Colonic mucosa (tissue), 4 donors: ENCODE measurements at regions not wholly inside any gene's neighbourhood (a gene's known extent, or its start where the extent isn't known, plus 50 kb on each side); places are given as distances from the start of the nearest gene placed in this dataset.

Experiments used
- DNase-seq: peaks from one replicate; pipeline ENCODE4 v3.0.0-alpha.2; 2020
- H3K27ac ChIP-seq: fragments of 200-600 bp; one replicate; pipeline ENCODE4 v1.8.0; 2021
- H3K27me3 ChIP-seq: fragments of 200-600 bp; one replicate; pipeline ENCODE4 v1.8.0; 2021
- H3K36me3 ChIP-seq: fragments of 200-600 bp; one replicate; pipeline ENCODE4 v1.8.0; 2021
- H3K4me1 ChIP-seq: fragments of 200-600 bp; one replicate; pipeline ENCODE4 v1.8.0; 2021; ENCODE audit warnings: mild to moderate bottlenecking
- H3K4me3 ChIP-seq: fragments of 200-600 bp; one replicate; pipeline ENCODE4 v1.8.0; 2021
- H3K9ac ChIP-seq, 2 donors: one replicate each; pipeline ENCODE4 v1.7.0; 2013; ENCODE audit warnings: control low read depth in 2 of 2, low read depth in 2 of 2, low read length in 2 of 2
- H3K9me3 ChIP-seq: fragments of 200-600 bp; one replicate; pipeline ENCODE4 v1.8.0; 2021
- CTCF ChIP-seq: fragments of 200-600 bp; IDR thresholded peaks from one replicate; pipeline ENCODE4 v1.8.0; 2022; ENCODE audit warnings: antibody characterized with exemption, mild to moderate bottlenecking
- intact Hi-C: fragments of 100-400 bp; cut with DNase I; formaldehyde crosslinking; loops from one replicate; pipeline ENCODE4 v1.14.1; 2022
- donor health status: healthy.
- donor health status: DM: no; HTN: no; CAD: no.
- donor health status: DM: no; HTN: no; CAD: no.

GRCh38 chr4:153146961-153147360 lies 57.3 kb upstream of the TRIM2 start:
- Histone ChIP-seq H3K4me3 (no peak overlapping the region), H3K4me1 (peaks cover 5% of the 10 kb centered on the region), H3K9me3 (no peaks in the 10 kb centered on the region), H3K36me3 (no peaks in the 10 kb centered on the region), H3K27ac (no peak overlapping the region), H3K9ac (no peak overlapping the region), H3K27me3 (no peaks in the 10 kb centered on the region)
- DNase-seq: no peak
- intact Hi-C loops: loop anchor here (10.0 kb wide), 1 partner anchor 288 kb away; no protein-coding TSS in a partner anchor
- TF ChIP-seq CTCF: no peak

GRCh38 chr4:153148791-153149190 lies 55.5 kb upstream of the TRIM2 start:
- no peak for DNase-seq
- H3K4me1 ChIP-seq: no peaks in the 10 kb centered on the region
- no peak for TF ChIP-seq CTCF
- intact Hi-C loops: loop anchor here (10.0 kb wide), 1 partner anchor 286 kb away; no protein-coding TSS in a partner anchor
- no peaks in the 10 kb centered on the region for H3K9me3 ChIP-seq
- no peak overlapping the region for H3K9ac ChIP-seq
- no peaks in the 10 kb centered on the region for H3K27me3 ChIP-seq
- H3K27ac ChIP-seq: no peak overlapping the region
- no peak overlapping the region for H3K4me3 ChIP-seq
- no peaks in the 10 kb centered on the region for H3K36me3 ChIP-seq

GRCh38 chr4:153151535-153152455 lies 52.4 kb upstream of the TRIM2 start:
- peak; percentile 91 for DNase-seq
- no peaks in the 10 kb centered on the region for H3K4me1 ChIP-seq
- peak overlapping the region; percentile 64 for H3K27ac ChIP-seq
- intact Hi-C loops: loop anchor here (10.0 kb wide), 1 partner anchor 53 kb away; the partner anchor contains the start of gene TRIM2
- TF ChIP-seq CTCF: no peak
- H3K4me3 ChIP-seq: peak overlapping the region; percentile 45
- no peaks in the 10 kb centered on the region for H3K36me3 ChIP-seq
- H3K9ac ChIP-seq: peak overlapping the region in 1 of 2 donors; percentile 8
- H3K9me3 ChIP-seq: no peaks in the 10 kb centered on the region
- H3K27me3 ChIP-seq: no peaks in the 10 kb centered on the region

- peak overlapping the region; percentile 64 for H3K27ac ChIP-seq
- peak overlapping the region; percentile 37 to 81 for H3K9ac ChIP-seq
- no peak for TF ChIP-seq CTCF
These were observed 51.5 kb upstream of the TRIM2 start for GRCh38 chr4:153152501-153153338.

GRCh38 chr4:153153339-153153871 lies 50.8 kb upstream of the TRIM2 start:
- peak; percentile 74 for DNase-seq
- Histone ChIP-seq H3K4me1 (no peaks in the 10 kb centered on the region), H3K9me3 (no peaks in the 10 kb centered on the region), H3K9ac (peak overlapping the region; percentile 37 to 81), H3K36me3 (no peaks in the 10 kb centered on the region), H3K27me3 (no peaks in the 10 kb centered on the region), H3K4me3 (peak overlapping the region; percentile 45), H3K27ac (peak overlapping the region; percentile 64)
- intact Hi-C loops: loop anchor here (10.0 kb wide), 1 partner anchor 51 kb away; the partner anchor contains the start of gene TRIM2
- no peak for TF ChIP-seq CTCF

More at GRCh38 chr4:153152501-153153338, 51.5 kb upstream of the TRIM2 start:
- peak; percentile 81 for DNase-seq
- Histone ChIP-seq H3K36me3 (no peaks in the 10 kb centered on the region), H3K27me3 (no peaks in the 10 kb centered on the region), H3K4me3 (peak overlapping the region; percentile 45), H3K9me3 (no peaks in the 10 kb centered on the region), H3K4me1 (no peaks in the 10 kb centered on the region)
- intact Hi-C loops: loop anchor here (10.0 kb wide), 1 partner anchor 52 kb away; the partner anchor contains the start of gene TRIM2
